Cardiac fibroblast (primary cell): ENCODE measurements at regions not wholly inside any gene's neighbourhood (a gene's known extent, or its start where the extent isn't known, plus 50 kb on each side); places are given as distances from the start of the nearest gene placed in this dataset.

ENCODE experiments used
- DNase-seq, 2 donors: peaks; one replicate each; pipeline versions ENCODE4 v3.0.0 to v3.0.0-alpha.2; 2010; ENCODE audit warnings: low read depth in 2 of 2
- H3K4me3 ChIP-seq, 2 donors: replicated peaks in 1 of 2; 1 replicate in 1 of 2; 2 replicates in 1 of 2; pipeline ENCODE4 v1.5.1; 2011; ENCODE audit warnings: low read depth in 2 of 2, low read length in 2 of 2, mild to moderate bottlenecking in 2 of 2, moderate library complexity in 1 of 2
- CTCF ChIP-seq: IDR thresholded peaks from one replicate; pipeline ENCODE4 v1.5.1; 2011; ENCODE audit warnings: low read depth, mild to moderate bottlenecking, low read length, inconsistent platforms

- peak in 1 of 2 donors; percentile 31 for DNase-seq
- no peak for TF ChIP-seq CTCF
- H3K4me3 ChIP-seq = no peak overlapping the region
Measured at GRCh38 chr4:141896687-141897086, 260.3 kb downstream of the IL15 start.

- no peak overlapping the region for H3K4me3 ChIP-seq
- TF ChIP-seq CTCF = no peak
- DNase-seq = no peak
Measured at GRCh38 chr4:141898346-141898745, 262.0 kb downstream of the IL15 start.

- DNase-seq = no peak
- TF ChIP-seq CTCF = no peak
- no peak overlapping the region for H3K4me3 ChIP-seq
Measured at GRCh38 chr4:141899103-141899502, 262.7 kb downstream of the IL15 start.

GRCh38 chr4:141899541-141899940 lies 263.2 kb downstream of the IL15 start:
- DNase-seq = peak in 1 of 2 donors; percentile 12
- H3K4me3 ChIP-seq = no peak overlapping the region
- TF ChIP-seq CTCF = no peak

- no peak overlapping the region for H3K4me3 ChIP-seq
- no peak for DNase-seq
- no peak for TF ChIP-seq CTCF
Measured at GRCh38 chr4:141900856-141901255, 264.5 kb downstream of the IL15 start.

- DNase-seq = peak; percentile 36 to 76
- no peak overlapping the region for H3K4me3 ChIP-seq
- no peak for TF ChIP-seq CTCF
Measured at GRCh38 chr4:141905751-141906150, 269.4 kb downstream of the IL15 start.

- H3K4me3 ChIP-seq = no peak overlapping the region
- DNase-seq = no peak
- TF ChIP-seq CTCF = no peak
Measured at GRCh38 chr4:141909541-141909940, 273.2 kb downstream of the IL15 start.
